ENCODE measurements at regions not wholly inside any gene's neighbourhood (a gene's known extent, or its start where the extent isn't known, plus 50 kb on each side); places are given as distances from the start of the nearest gene placed in this dataset.
"Not testable (repeated sequence)": the region's sequence is repeated elsewhere in the genome, so short reads cannot be mapped to it uniquely, and the experiment has no call there.

DNA sequence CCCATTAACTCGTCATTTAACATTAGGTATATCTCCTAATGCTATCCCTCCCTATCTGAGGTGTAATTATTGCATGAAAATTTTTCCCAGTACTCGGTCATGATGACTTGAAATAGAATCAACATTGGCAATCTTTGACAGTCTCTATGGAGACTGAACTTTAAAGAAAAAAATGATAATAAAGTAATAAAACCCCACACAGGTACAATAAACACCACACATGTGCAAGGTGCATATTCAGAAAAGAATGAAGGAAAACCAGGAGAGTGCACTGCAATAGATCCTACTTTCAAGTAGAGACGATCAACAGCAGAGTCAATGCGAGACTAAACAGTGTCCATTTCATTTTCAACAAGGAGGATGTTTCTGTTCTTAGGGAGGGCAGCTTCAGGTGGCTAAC is 1253.8 kb upstream of the TMEM132C start:
- no peak for DNase-seq (ENCODE audit: low read depth in 3 of 3)

GRCh38 chr12:127014079-127014478 is 1252.9 kb upstream of the TMEM132C start:
- DNase-seq (ENCODE audit: low read depth in 3 of 3): no peak

GRCh38 chr12:127024791-127025190 is 1242.2 kb upstream of the TMEM132C start:
- DNase-seq (ENCODE audit: low read depth in 3 of 3): no peak

DNA sequence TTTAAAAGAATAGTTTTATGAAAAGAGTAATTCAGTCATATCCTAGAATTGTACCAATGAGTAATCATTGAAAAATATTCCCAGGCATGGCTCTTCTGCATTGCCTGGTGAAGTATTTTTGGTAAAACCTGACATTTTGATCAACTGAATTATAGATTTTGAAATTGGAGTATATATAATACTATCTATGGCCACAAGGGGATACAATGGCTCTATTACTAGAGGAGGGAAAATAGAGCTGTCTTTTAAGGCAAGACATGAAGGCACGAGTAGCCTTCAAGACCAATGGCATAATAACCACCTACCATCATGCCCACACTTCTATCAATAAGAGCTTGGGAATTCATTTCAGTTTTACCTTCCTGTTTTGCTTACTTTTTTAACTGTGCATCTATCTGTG is 1241.4 kb upstream of the TMEM132C start:
- DNase-seq (ENCODE audit: low read depth in 3 of 3): no peak

DNA sequence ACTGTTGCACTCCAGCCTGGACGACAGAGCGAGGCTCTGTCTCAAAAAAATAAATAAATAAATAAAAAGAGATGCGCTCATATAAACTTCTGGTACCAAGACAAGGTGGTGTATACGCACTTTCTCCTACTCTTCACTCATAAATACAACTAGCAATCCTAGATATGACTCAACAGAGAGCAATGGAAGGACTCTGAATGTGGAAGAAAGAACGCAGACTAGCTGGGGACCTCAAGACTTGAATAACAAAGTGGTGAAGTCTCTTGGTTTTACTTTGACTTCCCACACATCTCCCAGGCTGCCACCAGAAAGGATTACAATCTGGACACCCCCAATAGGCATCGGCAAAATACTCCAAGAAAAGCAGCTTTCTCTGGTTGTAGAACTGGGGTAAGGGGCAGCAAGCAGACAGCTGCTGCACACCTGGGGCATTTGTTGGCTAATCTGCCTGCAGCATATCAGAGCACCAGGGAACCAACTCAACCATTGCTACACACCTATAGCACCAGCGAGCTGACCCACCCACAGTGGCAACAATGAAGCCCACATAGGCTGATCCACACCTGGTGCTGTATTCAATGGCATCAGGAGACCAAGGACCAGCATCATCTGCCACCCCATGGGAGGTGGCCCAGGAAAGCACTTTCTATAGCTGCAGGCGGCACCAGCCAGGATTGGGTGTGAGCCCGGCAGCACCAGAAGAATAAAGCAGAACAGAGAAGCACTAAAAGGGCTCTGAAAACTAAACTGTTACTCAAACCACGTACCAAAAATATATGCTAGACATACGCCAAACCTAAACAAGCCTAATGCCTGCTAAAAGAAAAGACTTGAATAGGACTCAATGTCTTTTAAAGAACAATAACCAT is 1231.7 kb upstream of the TMEM132C start:
- DNase-seq (ENCODE audit: low read depth in 3 of 3): no peak

- no peak for DNase-seq (ENCODE audit: low read depth in 3 of 3)
Observed at GRCh38 chr12:127038152-127038551, 1228.8 kb upstream of the TMEM132C start.

- DNase-seq (ENCODE audit: low read depth in 3 of 3): no peak
Observed at GRCh38 chr12:127038761-127039160, 1228.2 kb upstream of the TMEM132C start.

DNA sequence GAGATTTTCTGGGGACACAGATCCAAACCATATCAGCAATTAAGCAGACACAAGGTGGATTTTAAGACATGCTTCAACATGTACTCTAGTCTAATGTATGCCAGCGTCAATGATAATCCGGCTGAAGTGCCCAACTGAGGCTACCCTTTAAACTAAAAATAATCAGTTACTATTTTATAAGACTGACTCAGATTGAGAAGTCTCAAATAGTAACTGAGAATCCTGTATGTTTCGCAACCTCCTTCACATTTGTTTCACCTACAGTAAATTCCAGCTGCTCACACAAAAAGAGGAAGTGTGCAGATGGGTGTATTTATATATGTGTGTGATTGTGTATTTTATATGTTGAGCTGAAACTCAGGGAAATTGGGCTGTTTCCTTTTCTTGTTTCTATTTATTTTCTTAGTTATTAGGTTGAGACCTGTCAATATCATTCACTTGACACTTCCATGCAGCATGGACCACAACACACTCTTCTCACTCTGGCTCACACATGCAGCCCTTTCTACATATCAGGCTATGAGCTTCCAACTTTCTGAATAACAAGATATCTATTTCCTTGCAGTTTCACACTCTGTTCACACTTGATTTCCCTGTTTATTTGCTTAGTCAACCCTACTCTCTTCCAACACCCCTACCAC is 1224.9 kb upstream of the TMEM132C start:
- DNase-seq (ENCODE audit: low read depth in 3 of 3): no peak

GRCh38 chr12:127043731-127044130 is 1223.2 kb upstream of the TMEM132C start:
- DNase-seq (ENCODE audit: low read depth in 3 of 3): no peak

DNA sequence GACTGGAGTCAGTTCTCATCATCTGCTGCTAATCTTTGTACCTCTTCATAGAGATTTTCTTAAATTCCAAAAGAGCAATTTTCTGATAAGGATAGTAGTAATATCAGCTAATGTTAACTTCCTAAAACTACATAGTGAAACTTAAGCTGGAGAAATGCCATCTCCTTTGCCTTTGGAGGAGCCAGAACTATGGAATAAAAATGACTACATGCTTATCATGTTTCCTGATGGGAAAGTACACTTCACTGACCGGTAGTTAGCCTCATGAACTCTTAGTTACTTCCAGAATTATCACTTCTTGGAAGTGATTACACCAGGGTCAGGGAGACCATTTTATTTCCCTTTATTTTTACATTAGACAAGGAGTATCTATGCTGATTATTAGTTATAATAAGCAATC is 1222.1 kb upstream of the TMEM132C start:
- DNase-seq (ENCODE audit: low read depth in 3 of 3): no peak

DNA sequence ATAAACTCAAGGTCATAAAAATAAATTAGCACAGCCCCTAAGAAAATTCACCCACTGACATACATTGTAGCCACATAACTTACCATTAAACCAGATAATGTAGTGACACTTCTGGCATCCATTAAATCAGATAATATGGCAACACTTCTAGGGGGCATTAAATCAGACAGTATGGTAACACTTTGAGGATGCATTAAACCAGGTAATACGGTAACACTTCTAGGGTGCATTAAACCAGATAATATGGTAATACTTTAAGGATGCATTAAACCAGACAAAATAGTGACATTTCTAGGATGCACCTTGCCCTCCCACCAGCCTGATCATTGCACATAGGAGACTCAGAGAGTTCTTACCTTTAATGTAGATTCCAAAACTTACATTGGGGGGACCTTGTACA is 1220.5 kb upstream of the TMEM132C start:
- no peak for DNase-seq (ENCODE audit: low read depth in 3 of 3)

GRCh38 chr12:127048057-127048456 is 1218.9 kb upstream of the TMEM132C start:
- no peak for DNase-seq (ENCODE audit: low read depth in 3 of 3)

- not testable (repeated sequence) for DNase-seq (ENCODE audit: low read depth in 3 of 3)
Observed at GRCh38 chr12:127048525-127048924, 1218.4 kb upstream of the TMEM132C start.

- DNase-seq (ENCODE audit: low read depth in 3 of 3): no peak
Observed at GRCh38 chr12:127051139-127051538, 1215.8 kb upstream of the TMEM132C start.

GRCh38 chr12:127052511-127053232 is 1214.3 kb upstream of the TMEM132C start:
- DNase-seq (ENCODE audit: low read depth in 3 of 3): no peak

DNA sequence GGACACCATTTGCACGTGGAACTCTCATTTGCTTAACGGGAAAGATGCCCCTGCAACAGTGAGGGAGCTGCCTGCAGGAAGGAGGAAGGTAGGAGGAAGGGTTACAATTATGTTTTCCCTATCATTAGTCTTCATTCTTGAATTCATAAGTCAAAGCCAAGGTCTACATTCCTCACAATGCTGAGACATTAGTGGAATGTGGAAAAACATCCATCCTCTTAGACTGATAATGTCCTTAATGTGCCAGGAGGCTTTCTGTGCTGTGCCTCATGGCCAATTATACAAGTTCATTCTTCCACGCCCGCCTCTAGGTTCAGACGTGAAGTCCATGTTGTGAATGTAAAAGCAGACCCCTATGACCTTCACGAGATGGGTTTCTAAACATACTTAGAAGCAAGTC is 1212.4 kb upstream of the TMEM132C start:
- no peak for DNase-seq (ENCODE audit: low read depth in 3 of 3)

DNA sequence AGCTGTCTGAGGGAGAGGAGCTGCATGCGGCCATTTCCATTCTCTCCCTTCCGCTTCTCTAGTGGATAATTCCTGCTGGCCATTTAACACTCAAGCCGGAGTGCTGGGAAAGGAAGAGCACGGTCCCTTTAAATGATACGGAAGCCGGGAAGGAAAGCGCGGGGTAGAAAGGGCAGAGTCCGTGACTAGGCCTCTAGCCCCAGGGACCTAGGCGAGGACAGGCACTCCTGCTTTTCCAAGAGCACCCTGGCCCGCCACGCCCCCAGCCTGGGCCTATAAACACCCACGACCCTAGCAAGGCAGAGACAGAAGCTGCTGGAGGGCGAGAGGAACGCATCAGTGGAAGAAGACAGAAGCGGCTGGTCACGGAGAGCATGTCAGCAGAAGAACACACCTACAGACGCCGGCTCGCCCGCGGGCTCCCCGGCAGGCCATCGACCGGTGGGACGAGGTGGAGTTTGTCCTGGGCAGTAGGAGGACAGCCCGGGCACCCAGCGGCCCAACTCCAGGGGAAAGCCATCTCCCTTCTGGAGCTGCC is 1206.6 kb upstream of the TMEM132C start:
- no peak for DNase-seq (ENCODE audit: low read depth in 3 of 3)

DNA sequence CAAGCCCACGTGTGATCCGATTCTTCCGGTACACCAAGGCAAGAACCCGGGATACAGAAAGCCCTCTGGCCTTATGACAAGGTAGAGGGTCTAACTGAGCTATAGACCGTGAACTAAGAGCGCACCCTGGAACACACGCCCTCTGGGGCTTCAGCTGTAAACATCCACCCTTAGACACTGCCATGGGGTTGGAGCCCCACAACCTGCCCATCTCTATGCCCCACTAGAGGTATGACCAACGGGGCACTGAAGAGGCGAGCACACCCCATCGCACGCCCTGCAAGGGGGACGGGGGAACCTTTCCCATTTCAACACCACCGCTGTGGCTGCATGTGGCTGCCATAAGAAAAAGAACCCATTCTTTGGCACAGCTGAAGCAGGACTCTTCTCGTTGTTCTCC is 1206.0 kb upstream of the TMEM132C start:
- DNase-seq (ENCODE audit: low read depth in 3 of 3): no peak

GRCh38 chr12:127063339-127064072 is 1203.5 kb upstream of the TMEM132C start:
- no peak for DNase-seq (ENCODE audit: low read depth in 3 of 3)

GRCh38 chr12:127064207-127064606 is 1202.8 kb upstream of the TMEM132C start:
- no peak for DNase-seq (ENCODE audit: low read depth in 3 of 3)

DNA sequence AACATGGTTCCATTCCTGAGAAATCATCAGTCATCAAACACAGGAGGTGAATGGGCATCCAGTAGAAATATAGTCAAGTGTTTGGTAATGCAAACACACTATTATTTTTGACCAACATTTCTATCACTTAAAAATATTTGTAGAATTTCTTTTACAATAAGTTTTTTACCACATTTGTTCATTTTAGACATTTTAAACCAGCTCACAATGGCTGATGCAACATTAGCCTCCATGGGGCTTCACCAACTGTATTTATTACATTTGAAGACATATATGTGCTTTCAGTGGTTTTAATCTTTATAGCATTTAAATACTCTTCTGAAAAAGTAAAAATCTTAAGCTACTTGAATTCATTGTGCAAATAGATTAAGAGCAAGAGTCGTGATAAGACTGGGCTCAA is 1201.4 kb upstream of the TMEM132C start:
- no peak for DNase-seq (ENCODE audit: low read depth in 3 of 3)
